Choroid plexus epithelial cell (primary cell): ENCODE measurements at regions not wholly inside any gene's neighbourhood (a gene's known extent, or its start where the extent isn't known, plus 50 kb on each side); places are given as distances from the start of the nearest gene placed in this dataset.
"Not testable (repeated sequence)": the region's sequence is repeated elsewhere in the genome, so short reads cannot be mapped to it uniquely, and the experiment has no call there.

Experiments used
- DNase-seq: peaks from one replicate; pipeline ENCODE4 v3.0.0-alpha.2; 2010; ENCODE audit warnings: low read depth
- H3K4me3 ChIP-seq: 2 replicates; pipeline ENCODE4 v1.5.1; 2011; ENCODE audit warnings: low read depth, mild to moderate bottlenecking, control low read depth, low read length, moderate library complexity
- CTCF ChIP-seq: conservative IDR thresholded peaks from 2 replicates; pipeline ENCODE4 v1.5.1; 2011; ENCODE audit warnings: low read depth, mild to moderate bottlenecking, control low read depth, inconsistent platforms, low read length, moderate library complexity

- H3K4me3 ChIP-seq = no peak overlapping the region
- no peak for TF ChIP-seq CTCF
- DNase-seq = no peak
These were observed 92.3 kb upstream of the TFPI start for GRCh38 chr2:187646556-187646955.

- no peak overlapping the region for H3K4me3 ChIP-seq
- DNase-seq = no peak
- no peak for TF ChIP-seq CTCF
These were observed 100.3 kb upstream of the TFPI start for GRCh38 chr2:187654535-187654934.

GRCh38 chr2:187655001-187655400 lies 100.8 kb upstream of the TFPI start:
- no peak overlapping the region for H3K4me3 ChIP-seq
- no peak for DNase-seq
- TF ChIP-seq CTCF = no peak

- no peak overlapping the region for H3K4me3 ChIP-seq
- no peak for DNase-seq
- TF ChIP-seq CTCF = no peak
These were observed 101.9 kb upstream of the TFPI start for GRCh38 chr2:187656123-187656522.

- peak; percentile 76 for DNase-seq
- TF ChIP-seq CTCF = peak; percentile 72
- H3K4me3 ChIP-seq = no peak overlapping the region
These were observed 104.8 kb upstream of the TFPI start for GRCh38 chr2:187658952-187659525.

GRCh38 chr2:187676050-187676449 lies 121.8 kb upstream of the TFPI start:
- H3K4me3 ChIP-seq = not testable (repeated sequence)

GRCh38 chr2:187679454-187679853 lies 125.2 kb upstream of the TFPI start:
- no peak overlapping the region for H3K4me3 ChIP-seq
- TF ChIP-seq CTCF = no peak
- DNase-seq = no peak

More at GRCh38 chr2:187676050-187676449, 121.8 kb upstream of the TFPI start:
- DNase-seq = not testable (repeated sequence)
